Glomerular endothelial cell (primary cell): ENCODE measurements at regions not wholly inside any gene's neighbourhood (a gene's known extent, or its start where the extent isn't known, plus 50 kb on each side); places are given as distances from the start of the nearest gene placed in this dataset.
A peak's percentile ranks its signal among the peaks of the same experiment; 100 is the strongest.
"Not testable (repeated sequence)": the region's sequence is repeated elsewhere in the genome, so short reads cannot be mapped to it uniquely, and the experiment has no call there.

Source experiments
- DNase-seq: peaks from one replicate; pipeline ENCODE4 v3.0.0-alpha.2; 2011; ENCODE audit warnings: low read depth, low spot score; ENCODE audit errors: extremely low read depth

GRCh38 chr4:31160146-31160545 is 440.0 kb downstream of the PCDH7 start:
- DNase-seq = no peak

GRCh38 chr4:31169846-31170245 is 449.7 kb downstream of the PCDH7 start:
- DNase-seq = no peak

- no peak for DNase-seq
Observed at GRCh38 chr4:31171362-31171761, 451.2 kb downstream of the PCDH7 start.

- no peak for DNase-seq
Observed at GRCh38 chr4:31175242-31175910, 455.2 kb downstream of the PCDH7 start.

GRCh38 chr4:31183256-31183655 is 463.1 kb downstream of the PCDH7 start:
- peak; percentile 50 for DNase-seq

GRCh38 chr4:31185014-31185585 is 464.9 kb downstream of the PCDH7 start:
- DNase-seq = no peak

- DNase-seq = no peak
Observed at GRCh38 chr4:31187979-31188378, 467.8 kb downstream of the PCDH7 start.

GRCh38 chr4:31189938-31190337 is 469.8 kb downstream of the PCDH7 start:
- DNase-seq = no peak

- DNase-seq = no peak
Observed at GRCh38 chr4:31190671-31191070, 470.5 kb downstream of the PCDH7 start.

- no peak for DNase-seq
Observed at GRCh38 chr4:31192341-31192740, 472.2 kb downstream of the PCDH7 start.

- no peak for DNase-seq
Observed at GRCh38 chr4:31193521-31193920, 473.4 kb downstream of the PCDH7 start.

- DNase-seq = no peak
Observed at GRCh38 chr4:31194823-31195222, 474.7 kb downstream of the PCDH7 start.

- no peak for DNase-seq
Observed at GRCh38 chr4:31199644-31200043, 479.5 kb downstream of the PCDH7 start.

GRCh38 chr4:31202054-31202453 is 481.9 kb downstream of the PCDH7 start:
- not testable (repeated sequence) for DNase-seq

GRCh38 chr4:31204874-31205273 is 484.7 kb downstream of the PCDH7 start:
- no peak for DNase-seq

GRCh38 chr4:31220921-31221320 is 500.8 kb downstream of the PCDH7 start:
- DNase-seq = no peak

GRCh38 chr4:31228068-31228467 is 507.9 kb downstream of the PCDH7 start:
- DNase-seq = no peak

GRCh38 chr4:31230594-31230993 is 510.4 kb downstream of the PCDH7 start:
- DNase-seq = no peak

GRCh38 chr4:31234494-31234893 is 514.3 kb downstream of the PCDH7 start:
- DNase-seq = no peak

- DNase-seq = no peak
Observed at GRCh38 chr4:31234901-31235300, 514.7 kb downstream of the PCDH7 start.

GRCh38 chr4:31236020-31236638 is 516.0 kb downstream of the PCDH7 start:
- DNase-seq = no peak

- no peak for DNase-seq
Observed at GRCh38 chr4:31236639-31237173, 516.5 kb downstream of the PCDH7 start.
